ELR (cell line): ENCODE measurements at regions not wholly inside any gene's neighbourhood (a gene's known extent, or its start where the extent isn't known, plus 50 kb on each side); places are given as distances from the start of the nearest gene placed in this dataset.

Experiments
- DNase-seq: peaks from one replicate; pipeline ENCODE4 v3.0.0-alpha.2; 2015; ENCODE audit warnings: low read depth

GRCh38 chr20:19807946-19808330, 49.9 kb downstream of the RIN2 start:
- DNase-seq = no peak

DNA sequence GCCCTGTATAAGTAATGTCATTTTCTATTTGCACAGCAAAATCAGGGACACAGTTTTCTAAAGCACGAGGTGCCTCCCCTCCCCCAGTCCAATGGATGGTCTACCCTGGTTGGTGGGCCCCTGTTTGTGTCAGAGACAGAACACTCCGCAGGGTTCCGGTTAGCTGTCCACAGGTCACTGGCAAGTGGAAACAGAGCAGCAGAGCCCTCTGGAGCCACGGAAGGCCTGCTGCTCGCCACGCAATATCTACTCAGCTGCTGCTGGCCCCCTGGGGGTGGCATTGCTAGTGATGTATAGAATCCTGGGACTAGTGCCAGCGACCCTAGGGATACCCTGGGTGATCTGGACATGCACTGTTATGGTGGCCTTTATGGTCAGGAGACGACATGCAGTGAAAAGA, 50.4 kb downstream of the RIN2 start:
- no peak for DNase-seq

GRCh38 chr20:19809505-19809904, 51.4 kb downstream of the RIN2 start:
- DNase-seq = no peak

GRCh38 chr20:19811231-19811630, 53.2 kb downstream of the RIN2 start:
- DNase-seq = no peak

DNA sequence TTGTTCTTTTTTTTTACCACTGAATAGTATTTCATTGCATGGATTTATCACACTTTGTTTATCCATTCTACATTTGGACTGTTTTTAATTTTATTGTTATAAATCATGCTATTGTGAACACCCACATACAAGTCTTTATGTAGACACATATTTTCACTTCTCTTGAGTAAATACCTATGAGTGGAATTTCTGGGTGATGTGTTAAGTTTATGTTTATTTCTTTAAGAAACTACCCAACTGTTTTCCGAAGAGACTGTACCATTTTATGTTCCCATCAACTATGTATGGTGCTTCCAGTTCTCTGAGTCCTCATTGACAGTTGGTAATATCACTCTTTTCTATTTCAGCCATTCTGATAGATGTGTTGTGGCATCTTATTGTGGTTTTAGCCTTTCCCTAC, 54.0 kb downstream of the RIN2 start:
- peak; percentile 39 for DNase-seq

DNA sequence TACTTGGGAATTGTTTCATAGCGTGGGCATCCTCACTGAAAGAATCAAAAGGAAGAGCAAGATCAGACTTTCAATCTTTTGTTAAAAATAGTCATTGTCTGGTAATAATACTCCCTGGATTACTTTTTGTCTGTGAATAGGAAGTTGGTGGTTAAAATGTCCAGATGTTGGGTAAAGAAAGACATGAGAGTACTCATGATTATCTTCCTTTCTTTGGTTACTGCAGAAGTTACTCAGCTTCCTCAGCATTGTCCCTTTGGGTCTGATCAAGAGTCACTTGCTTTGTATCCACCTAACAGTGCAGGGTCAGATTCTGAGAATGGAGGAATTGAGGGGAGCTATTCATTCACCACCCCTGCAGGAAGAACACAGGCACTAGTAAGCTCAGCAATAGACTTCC, 54.6 kb downstream of the RIN2 start:
- DNase-seq = peak; percentile 19

GRCh38 chr20:19813846-19814640, 56.0 kb downstream of the RIN2 start:
- peak; percentile 63 for DNase-seq

DNA sequence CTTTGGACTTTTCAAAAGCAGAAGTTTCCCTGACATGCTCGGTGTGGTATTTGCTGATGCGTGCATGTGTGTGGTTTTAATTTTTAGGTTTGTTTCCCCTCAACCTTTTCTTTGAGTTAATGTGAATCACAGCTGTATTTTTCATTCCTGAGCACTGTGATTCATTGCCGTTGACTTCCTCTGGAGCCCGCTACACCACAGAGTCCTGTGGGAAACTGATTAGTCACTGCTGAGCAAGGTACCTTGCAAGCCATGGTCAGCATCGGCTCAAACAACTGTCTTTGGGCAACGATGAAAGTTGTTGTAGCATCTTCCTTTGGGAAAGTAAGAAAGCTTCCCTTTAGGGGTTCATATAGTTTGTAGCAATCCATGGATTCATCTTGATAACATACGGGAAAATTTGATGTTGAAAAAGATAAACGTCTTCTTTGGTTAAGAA, 57.5 kb downstream of the RIN2 start:
- DNase-seq = peak; percentile 99

DNA sequence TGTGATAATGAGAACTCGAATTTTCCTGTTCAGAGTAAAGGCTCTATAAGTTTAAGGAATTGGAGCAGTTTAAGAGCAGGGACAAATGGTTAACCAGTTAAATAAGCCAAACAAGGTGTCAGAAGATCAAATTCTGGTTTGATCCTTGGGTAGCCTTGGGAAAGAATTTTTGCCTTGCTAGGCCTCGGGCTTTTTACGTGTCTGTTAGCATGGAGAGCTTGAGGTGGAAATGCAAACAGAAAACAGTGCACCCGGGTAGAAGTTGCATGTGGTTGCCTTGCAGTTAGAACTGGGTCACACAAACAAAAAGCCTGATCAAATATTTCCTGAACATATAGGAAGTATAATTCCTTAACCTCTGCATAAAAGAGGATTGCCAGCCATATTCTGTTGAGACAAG, 58.3 kb downstream of the RIN2 start:
- DNase-seq = peak; percentile 49

DNA sequence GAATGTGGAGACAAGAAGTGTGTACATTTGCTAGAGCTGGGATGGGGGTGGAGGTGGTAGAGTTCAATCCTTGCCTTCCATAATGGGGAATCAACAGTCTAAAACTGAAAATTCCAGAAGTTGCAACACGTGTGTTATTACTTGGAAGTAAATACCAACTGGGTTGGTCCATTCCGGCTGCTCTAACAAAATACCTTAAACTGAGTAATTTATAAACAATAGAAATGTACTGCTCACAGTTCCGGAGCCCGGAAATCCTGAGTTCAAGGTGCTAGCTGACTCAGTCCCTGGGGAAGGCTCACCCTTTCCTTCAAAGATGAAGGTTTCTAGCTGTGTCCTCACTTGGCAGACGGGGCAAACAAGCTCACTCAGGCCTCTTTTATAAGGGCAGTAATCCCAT, 59.0 kb downstream of the RIN2 start:
- peak; percentile 99 for DNase-seq

GRCh38 chr20:19819149-19819548, 61.1 kb downstream of the RIN2 start:
- no peak for DNase-seq

DNA sequence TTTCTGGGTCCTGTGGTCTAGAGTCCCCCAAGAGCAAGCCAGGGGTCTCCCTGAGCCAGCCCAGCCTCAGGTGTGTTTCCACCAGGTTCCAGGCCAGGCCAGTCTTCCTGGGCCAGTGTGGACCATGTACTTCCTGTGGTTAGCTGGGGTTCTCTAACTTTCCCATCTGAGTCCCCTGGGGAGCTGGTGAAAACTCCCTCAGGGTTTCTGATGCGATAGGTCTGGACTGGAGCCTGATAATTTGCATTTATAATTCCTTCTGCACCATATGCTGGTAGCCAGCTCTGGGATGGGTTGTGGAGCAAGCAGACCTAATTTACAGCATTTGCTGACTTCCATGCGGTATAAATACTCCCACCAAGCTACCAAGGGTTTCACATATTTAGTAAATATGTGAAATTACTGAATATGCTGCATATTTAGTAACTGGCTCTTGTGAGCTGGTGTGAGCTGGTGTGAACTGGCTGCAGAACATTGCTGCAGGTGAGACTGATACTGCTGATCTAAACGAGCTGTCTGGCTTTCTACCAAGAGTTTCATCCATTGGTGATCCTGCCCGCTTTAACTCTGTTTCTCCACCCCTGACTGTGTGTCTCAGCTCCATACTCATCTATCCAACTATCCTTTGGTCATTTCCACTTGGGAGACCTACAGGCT, 62.6 kb downstream of the RIN2 start:
- no peak for DNase-seq

- no peak for DNase-seq
Observed at GRCh38 chr20:19821606-19822005, 63.5 kb downstream of the RIN2 start.

GRCh38 chr20:19823216-19823615, 65.2 kb downstream of the RIN2 start:
- DNase-seq = no peak

DNA sequence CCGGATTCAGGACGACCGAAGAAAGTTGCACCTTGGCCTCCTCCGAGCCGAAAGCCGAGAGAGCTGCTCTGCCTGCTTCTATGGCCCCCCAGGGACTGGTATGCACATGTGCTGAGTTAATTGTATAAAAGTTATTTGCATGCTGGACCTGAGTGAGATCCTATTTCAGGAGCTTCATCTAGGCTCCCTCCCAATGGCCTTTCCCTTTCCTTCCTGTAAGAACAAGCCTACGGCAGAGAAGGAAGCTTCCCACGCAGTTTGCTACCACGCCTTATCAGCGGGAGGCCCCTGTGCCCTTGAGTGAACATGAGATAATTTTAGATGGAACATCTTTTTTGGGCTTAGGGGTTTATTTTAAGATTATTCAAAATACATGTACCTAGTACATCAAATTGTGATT, 65.9 kb downstream of the RIN2 start:
- no peak for DNase-seq

DNA sequence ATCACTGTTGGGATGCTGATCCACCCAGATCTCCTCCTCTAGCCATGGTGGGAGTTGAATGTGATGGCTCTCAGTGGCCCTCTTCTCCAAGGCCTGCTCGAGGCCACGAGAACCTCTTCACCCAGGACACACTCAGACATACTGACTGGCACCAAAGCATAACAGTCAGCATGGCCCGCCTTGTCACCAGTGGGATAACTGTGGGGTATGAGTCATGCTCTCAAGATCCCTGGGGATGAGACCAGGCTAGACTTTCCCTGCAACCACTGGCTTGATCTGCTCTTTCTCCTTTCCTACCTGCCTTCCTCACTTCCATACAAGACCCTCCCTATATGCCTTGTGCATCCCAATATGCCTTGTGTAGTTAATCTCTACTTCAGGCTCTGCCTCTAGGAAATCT, 66.8 kb downstream of the RIN2 start:
- DNase-seq = peak; percentile 52

DNA sequence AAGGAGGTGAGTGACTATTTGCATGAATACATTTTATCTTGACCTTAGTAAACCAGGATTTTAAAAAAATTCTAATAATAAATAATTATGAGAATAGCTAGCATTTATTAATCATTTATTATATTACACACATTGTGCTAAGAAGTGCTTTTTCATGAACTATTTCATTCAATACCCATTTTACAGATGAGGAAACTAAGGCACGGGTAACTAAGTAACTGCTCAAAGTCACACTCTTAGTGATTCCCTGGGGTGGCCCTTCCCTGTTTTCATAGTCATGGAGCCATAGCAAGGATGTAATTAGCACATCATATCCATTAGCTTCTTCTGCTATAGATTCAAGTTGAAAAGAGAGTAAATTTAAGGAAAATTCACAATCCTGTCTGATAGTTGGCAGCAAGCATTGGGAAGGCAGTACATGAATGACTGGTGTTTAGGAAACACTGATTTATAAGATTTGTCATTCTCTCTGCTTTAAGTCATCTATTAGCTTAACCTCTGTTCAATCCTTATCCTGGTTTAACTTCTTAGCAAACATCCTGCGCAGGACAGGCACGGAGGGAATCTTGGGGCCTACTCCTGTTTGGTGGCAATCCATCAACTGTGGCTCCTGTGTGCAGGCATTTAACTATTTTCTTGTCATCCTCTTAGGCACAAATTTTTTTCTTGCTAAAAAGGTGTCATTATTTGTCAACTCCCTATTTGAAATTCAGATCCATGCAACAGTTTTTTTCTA, 68.3 kb downstream of the RIN2 start:
- no peak for DNase-seq

DNA sequence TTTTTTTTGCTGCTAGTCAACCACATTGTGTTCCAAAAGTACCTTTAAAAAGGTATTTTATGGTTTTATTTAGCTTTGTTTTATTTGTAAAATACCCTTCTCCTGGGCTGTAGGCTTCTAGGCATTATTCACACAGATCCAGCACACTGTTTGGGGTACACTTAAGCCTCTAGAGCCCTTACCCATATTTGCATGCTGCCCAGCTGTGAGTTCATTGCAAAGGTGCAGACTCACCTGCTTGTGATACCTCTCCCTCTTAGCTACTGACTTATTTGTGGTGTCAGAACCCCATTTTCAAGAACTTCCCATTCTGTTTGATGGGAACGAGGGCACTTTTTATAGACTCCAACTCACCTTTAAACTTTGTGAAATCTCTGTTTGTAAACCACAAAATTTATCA, 69.8 kb downstream of the RIN2 start:
- no peak for DNase-seq

- peak; percentile 87 for DNase-seq
Observed at GRCh38 chr20:19828232-19828631, 70.2 kb downstream of the RIN2 start.

DNA sequence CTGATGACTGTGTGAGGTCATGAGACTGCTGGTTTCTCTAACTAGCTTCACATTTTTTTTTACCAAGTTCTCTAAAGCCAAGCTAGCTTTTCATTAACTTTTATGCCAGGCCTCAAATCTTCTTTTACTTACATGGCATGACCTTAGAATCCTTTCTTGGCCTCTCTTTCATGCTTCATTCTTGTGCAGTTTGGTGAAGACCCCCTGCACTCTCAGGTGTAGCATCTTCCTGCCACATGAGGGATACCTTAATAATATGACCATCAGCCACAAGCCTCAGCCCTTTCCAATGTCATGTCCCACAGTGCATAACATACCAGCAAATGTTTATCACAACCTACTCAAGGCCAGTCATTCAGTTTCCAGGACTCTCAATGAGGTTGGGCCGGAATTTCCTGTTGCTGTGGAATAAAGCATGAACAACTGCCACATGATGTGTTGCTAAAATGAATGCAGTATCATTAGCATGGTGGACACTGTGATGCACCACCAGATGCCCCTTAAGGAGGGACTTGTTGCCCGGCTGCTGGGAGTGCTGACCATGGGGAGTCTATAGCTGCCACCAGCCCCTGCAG, 72.2 kb downstream of the RIN2 start:
- DNase-seq = peak; percentile 26

GRCh38 chr20:19832875-19833274, 74.8 kb downstream of the RIN2 start:
- DNase-seq = no peak

DNA sequence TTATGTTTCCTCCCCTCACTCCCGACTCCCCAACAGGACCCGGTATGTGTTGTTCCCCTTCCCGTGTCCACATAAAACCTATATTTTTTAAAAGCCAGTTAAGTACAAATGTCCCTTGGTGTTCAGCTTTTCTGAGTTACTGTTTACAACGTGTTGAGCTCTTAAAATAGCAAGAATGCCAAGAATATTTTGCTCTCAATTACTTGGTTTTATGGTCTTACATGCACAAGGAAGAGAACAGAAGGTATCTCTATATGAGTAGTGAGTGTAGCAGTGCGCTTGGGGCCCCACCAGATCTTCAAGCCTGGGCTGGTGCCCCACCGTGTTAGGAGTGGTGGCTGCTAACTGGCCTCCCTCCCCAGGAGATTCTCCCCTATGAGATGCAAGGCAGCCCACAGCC, 75.3 kb downstream of the RIN2 start:
- no peak for DNase-seq

DNA sequence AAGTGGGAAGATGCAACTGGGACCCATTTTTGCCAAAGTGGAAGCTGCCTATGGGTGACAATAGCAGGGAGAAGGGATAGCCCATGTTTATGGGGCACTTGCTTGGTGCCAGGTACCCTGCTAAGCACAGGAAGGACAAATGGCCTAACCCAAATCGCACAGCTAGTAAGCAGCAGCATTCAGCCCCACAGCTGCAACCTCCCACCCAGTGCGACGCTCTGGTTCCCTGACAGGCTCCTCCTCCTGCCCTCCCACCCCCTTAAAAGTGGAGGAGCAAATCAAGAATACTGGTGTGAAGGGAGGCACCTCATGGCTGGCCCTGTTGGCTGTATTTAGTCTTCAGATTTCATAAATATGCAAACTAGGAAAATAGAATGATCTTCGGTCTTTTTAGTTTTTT, 76.2 kb downstream of the RIN2 start:
- DNase-seq = no peak
